ENCODE measurements at regions not wholly inside any gene's neighbourhood (a gene's known extent, or its start where the extent isn't known, plus 50 kb on each side); places are given as distances from the start of the nearest gene placed in this dataset.
A peak's percentile ranks its signal among the peaks of the same experiment; 100 is the strongest.

DNA sequence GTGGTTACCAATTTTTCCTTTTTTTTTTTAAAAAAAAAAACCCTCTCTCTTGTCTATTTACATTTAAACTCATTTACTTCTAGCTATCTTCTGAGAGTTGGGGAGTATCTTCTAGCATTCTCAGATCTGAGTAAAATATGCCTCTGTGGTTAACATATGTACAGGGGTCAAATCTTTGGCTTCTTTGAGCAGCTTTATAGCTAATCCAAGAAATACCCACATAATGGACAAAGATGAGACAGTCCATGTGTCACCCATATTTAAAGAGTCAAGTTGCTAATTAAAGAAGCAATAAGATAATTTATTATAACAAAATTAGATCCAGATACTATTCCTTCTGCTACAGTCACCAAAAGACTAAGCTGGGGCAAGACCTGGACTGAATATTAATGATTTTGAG is 139.0 kb upstream of the HNRNPA3 start:
- DNase-seq, result no peak
- in situ Hi-C loops (cut with HindIII; ENCODE audit: low pct_ligation_motif_present, low pct_unique_long_range_greater_than_20kb, low sequenced_read_pairs), result no loop called here

GRCh38 chr2:177074099-177074710 is 138.4 kb upstream of the HNRNPA3 start:
- no peak for DNase-seq
- in situ Hi-C loops (cut with HindIII; ENCODE audit: low pct_ligation_motif_present, low pct_unique_long_range_greater_than_20kb, low sequenced_read_pairs), result no loop called here

DNA sequence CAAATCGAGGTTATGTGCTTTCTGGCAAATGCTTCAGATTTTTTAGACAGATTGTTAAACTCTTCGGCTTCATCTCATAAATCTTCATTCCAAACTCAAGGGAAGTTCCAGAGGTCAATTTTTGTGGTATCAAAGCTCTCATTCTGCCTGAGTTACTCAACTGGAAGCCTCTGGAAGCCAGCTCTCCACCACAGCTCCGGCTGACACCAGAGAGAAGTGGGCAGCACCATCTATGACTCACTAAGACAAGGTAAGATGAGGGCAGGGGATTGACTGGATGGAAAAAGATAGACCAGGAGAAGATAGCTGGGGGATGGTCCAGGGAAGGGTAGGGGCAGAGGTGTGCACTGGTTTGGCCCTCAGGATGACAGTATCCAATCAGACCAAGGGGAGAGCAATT is 137.3 kb upstream of the HNRNPA3 start:
- DNase-seq, result no peak
- in situ Hi-C loops (cut with HindIII; ENCODE audit: low pct_ligation_motif_present, low pct_unique_long_range_greater_than_20kb, low sequenced_read_pairs), result no loop called here

DNA sequence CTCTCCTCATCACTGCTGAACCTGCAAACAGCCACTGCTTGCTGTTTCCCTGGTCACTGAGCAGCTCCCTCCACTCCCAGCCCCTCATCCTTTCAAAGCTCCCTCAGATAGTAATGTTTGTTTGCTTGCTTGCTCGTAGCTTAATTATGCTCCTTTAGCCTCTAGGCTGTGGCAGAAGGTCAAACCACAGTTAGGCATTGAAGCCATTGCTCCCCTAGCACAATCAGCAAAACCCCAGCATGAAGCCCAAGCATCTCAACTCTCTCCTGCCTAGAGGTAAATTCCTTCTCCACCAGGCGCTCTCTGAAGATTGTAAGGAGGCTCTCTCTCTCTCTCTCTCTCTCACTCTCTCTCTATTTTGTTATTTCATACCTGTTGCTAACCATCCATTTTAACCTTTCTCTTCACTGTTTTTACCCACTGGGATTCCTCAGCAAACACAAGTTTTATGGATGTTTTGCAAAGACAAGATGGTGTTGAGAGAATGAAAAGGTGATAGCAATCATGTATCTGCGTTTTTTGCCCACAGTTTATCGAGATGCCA is 135.9 kb upstream of the HNRNPA3 start:
- in situ Hi-C loops (cut with HindIII; ENCODE audit: low pct_ligation_motif_present, low pct_unique_long_range_greater_than_20kb, low sequenced_read_pairs), result no loop called here
- DNase-seq, result no peak

- no peak for DNase-seq
- in situ Hi-C loops (cut with HindIII; ENCODE audit: low pct_ligation_motif_present, low pct_unique_long_range_greater_than_20kb, low sequenced_read_pairs), result no loop called here
These were observed 134.8 kb upstream of the HNRNPA3 start for GRCh38 chr2:177077778-177078177.

DNA sequence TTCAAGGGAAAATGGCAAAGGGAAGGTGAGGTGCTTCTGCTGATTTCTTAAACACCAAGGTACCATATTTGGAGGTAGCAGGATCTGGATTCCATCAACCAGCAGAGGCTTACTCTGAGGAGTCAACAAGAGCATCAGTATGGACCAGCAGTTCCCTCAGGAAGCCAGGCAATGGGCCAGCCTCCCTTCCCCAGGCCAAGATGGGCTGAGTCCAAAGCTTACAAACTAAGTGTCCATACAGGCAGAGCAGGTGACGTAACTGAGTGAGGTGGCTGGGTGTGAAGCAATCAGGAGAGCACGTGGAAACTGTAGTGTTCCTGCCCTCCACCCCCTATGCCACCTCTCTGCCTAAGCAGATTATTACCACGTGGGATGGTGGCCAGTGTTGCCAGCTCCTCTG is 134.2 kb upstream of the HNRNPA3 start:
- no peak for DNase-seq
- in situ Hi-C loops (cut with HindIII; ENCODE audit: low pct_ligation_motif_present, low pct_unique_long_range_greater_than_20kb, low sequenced_read_pairs), result no loop called here

- in situ Hi-C loops (cut with HindIII; ENCODE audit: low pct_ligation_motif_present, low pct_unique_long_range_greater_than_20kb, low sequenced_read_pairs), result no loop called here
These were observed 133.7 kb upstream of the HNRNPA3 start for GRCh38 chr2:177078855-177079254.

GRCh38 chr2:177080746-177081284 is 131.8 kb upstream of the HNRNPA3 start:
- DNase-seq, result no peak
- in situ Hi-C loops (cut with HindIII; ENCODE audit: low pct_ligation_motif_present, low pct_unique_long_range_greater_than_20kb, low sequenced_read_pairs), result no loop called here

More at GRCh38 chr2:177078855-177079254, 133.7 kb upstream of the HNRNPA3 start:
- no peak for DNase-seq

- no peak for DNase-seq
- in situ Hi-C loops (cut with HindIII; ENCODE audit: low pct_ligation_motif_present, low pct_unique_long_range_greater_than_20kb, low sequenced_read_pairs), result no loop called here
These were observed 128.0 kb upstream of the HNRNPA3 start for GRCh38 chr2:177084607-177085006.

DNA sequence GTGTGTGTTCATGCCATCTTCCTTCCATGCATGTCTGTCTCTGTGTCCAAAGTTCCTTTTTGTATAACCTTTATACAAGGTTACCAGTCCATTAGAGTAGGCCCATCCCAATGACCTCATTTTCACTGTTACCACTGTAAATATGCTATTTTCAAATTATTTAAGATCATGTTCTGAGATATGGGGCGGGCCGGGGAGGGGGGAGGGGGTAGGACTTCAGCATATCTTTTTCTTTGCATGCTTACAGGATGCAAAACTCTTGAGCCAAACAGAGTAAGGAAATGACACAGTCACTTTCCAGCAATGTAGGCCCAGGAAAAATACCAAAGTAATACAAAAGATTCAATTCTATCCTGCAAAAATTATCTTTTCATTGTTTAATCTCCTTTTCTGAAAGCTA is 124.1 kb upstream of the HNRNPA3 start:
- DNase-seq, result no peak
- in situ Hi-C loops (cut with HindIII; ENCODE audit: low pct_ligation_motif_present, low pct_unique_long_range_greater_than_20kb, low sequenced_read_pairs), result no loop called here

GRCh38 chr2:177090967-177091366 is 121.6 kb upstream of the HNRNPA3 start:
- in situ Hi-C loops (cut with HindIII; ENCODE audit: low pct_ligation_motif_present, low pct_unique_long_range_greater_than_20kb, low sequenced_read_pairs), result no loop called here
- DNase-seq, result no peak

GRCh38 chr2:177093371-177093770 is 119.2 kb upstream of the HNRNPA3 start:
- in situ Hi-C loops (cut with HindIII; ENCODE audit: low pct_ligation_motif_present, low pct_unique_long_range_greater_than_20kb, low sequenced_read_pairs), result no loop called here
- DNase-seq, result no peak

- DNase-seq, result no peak
- in situ Hi-C loops (cut with HindIII; ENCODE audit: low pct_ligation_motif_present, low pct_unique_long_range_greater_than_20kb, low sequenced_read_pairs), result no loop called here
These were observed 114.5 kb upstream of the HNRNPA3 start for GRCh38 chr2:177098001-177098613.

DNA sequence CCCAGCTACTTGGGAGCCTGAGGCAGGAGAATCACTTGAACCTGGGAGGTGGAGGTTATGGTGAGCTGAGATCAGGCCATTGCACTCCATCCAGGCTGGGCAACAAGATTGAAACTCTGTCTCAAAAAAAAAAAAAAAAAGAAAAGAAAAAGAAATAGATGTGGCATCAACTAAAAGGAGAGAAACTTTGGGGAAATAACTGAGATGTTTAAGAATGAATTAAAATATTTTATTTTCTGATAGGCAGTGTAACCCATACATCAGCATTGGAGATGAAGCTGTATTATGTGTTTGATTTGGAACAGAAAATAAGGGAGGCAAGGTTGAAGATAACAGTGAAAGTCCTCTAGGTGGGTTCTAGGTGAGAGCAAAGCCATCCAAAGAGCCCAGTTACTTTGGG is 110.7 kb upstream of the HNRNPA3 start:
- DNase-seq, result no peak
- in situ Hi-C loops (cut with HindIII; ENCODE audit: low pct_ligation_motif_present, low pct_unique_long_range_greater_than_20kb, low sequenced_read_pairs), result no loop called here

DNA sequence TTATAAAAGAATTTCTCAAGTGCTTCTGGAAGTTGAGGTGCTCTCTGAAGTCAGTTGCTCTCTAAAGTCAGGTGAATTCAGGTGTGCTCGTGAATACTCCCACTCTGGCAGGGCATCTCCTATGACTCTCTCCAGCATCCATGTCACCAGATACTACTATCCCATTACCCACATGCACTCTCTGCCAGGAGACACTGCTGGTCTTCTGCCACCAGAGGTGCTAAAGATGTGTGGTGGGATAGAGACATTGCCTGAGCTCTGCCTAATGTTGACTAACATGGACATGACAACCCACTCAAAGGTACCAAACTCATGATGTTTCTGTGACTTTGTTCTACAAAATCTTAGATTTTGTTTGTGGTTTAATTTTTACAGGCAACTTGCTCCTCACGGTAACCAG is 106.4 kb upstream of the HNRNPA3 start:
- peak; percentile 4 for DNase-seq
- in situ Hi-C loops (cut with HindIII; ENCODE audit: low pct_ligation_motif_present, low pct_unique_long_range_greater_than_20kb, low sequenced_read_pairs), result no loop called here

GRCh38 chr2:177108890-177109289 is 103.7 kb upstream of the HNRNPA3 start:
- in situ Hi-C loops (cut with HindIII; ENCODE audit: low pct_ligation_motif_present, low pct_unique_long_range_greater_than_20kb, low sequenced_read_pairs), result no loop called here
- no peak for DNase-seq

- in situ Hi-C loops (cut with HindIII; ENCODE audit: low pct_ligation_motif_present, low pct_unique_long_range_greater_than_20kb, low sequenced_read_pairs), result no loop called here
These were observed 97.9 kb upstream of the HNRNPA3 start for GRCh38 chr2:177114712-177115111.

GRCh38 chr2:177117755-177118154 is 94.8 kb upstream of the HNRNPA3 start:
- in situ Hi-C loops (cut with HindIII; ENCODE audit: low pct_ligation_motif_present, low pct_unique_long_range_greater_than_20kb, low sequenced_read_pairs), result no loop called here
- no peak for DNase-seq

More at GRCh38 chr2:177114712-177115111, 97.9 kb upstream of the HNRNPA3 start:
- DNase-seq, result no peak

DNA sequence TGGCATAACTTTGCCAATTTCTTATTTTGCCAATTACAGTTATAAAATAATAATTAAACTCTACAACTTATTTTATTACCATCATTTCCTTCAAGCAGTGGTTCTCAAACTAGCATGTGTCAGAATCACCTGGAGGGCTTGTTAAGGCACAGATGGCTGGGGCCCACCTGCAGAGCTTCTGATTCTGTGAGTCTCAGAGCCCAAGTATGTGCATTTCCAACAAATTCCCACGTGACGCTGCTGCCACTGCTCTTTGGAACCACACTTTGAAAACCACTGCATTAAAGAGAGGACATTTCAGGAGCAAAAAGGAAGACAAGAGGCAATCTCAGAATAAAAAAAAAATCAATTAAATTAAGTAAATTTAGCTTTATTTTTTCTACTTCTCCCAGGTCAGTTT is 94.0 kb upstream of the HNRNPA3 start:
- in situ Hi-C loops (cut with HindIII; ENCODE audit: low pct_ligation_motif_present, low pct_unique_long_range_greater_than_20kb, low sequenced_read_pairs), result no loop called here
- no peak for DNase-seq

- no peak for DNase-seq
- in situ Hi-C loops (cut with HindIII; ENCODE audit: low pct_ligation_motif_present, low pct_unique_long_range_greater_than_20kb, low sequenced_read_pairs), result no loop called here
These were observed 93.5 kb upstream of the HNRNPA3 start for GRCh38 chr2:177119099-177119498.
